C4-2B (cell line): ENCODE measurements at regions not wholly inside any gene's neighbourhood (a gene's known extent, or its start where the extent isn't known, plus 50 kb on each side); places are given as distances from the start of the nearest gene placed in this dataset.
A peak's percentile ranks its signal among the peaks of the same experiment; 100 is the strongest.
"Not testable (repeated sequence)": the region's sequence is repeated elsewhere in the genome, so short reads cannot be mapped to it uniquely, and the experiment has no call there.

Experiments used
- H3K27ac ChIP-seq: fragments of 450-650 bp; 2 replicates; pipeline ENCODE4 v1.5.1; 2017
- ZFX ChIP-seq: fragments of 450-650 bp; IDR thresholded peaks from 2 replicates; pipeline ENCODE4 v1.6.1; 2017
- TF ChIP-seq, protein P1 (sequence below): fragments of 450-650 bp; conservative IDR thresholded peaks from 2 replicates; pipeline ENCODE4 v1.5.1; 2017; ENCODE audit warnings: mild to moderate bottlenecking

GRCh38 chr3:26920646-26921478 is 298.3 kb downstream of the LRRC3B start:
- TF ChIP-seq, protein P1, sequence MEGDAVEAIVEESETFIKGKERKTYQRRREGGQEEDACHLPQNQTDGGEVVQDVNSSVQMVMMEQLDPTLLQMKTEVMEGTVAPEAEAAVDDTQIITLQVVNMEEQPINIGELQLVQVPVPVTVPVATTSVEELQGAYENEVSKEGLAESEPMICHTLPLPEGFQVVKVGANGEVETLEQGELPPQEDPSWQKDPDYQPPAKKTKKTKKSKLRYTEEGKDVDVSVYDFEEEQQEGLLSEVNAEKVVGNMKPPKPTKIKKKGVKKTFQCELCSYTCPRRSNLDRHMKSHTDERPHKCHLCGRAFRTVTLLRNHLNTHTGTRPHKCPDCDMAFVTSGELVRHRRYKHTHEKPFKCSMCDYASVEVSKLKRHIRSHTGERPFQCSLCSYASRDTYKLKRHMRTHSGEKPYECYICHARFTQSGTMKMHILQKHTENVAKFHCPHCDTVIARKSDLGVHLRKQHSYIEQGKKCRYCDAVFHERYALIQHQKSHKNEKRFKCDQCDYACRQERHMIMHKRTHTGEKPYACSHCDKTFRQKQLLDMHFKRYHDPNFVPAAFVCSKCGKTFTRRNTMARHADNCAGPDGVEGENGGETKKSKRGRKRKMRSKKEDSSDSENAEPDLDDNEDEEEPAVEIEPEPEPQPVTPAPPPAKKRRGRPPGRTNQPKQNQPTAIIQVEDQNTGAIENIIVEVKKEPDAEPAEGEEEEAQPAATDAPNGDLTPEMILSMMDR = no peak
- H3K27ac ChIP-seq = no peak overlapping the region

- no peak overlapping the region for H3K27ac ChIP-seq
- TF ChIP-seq, protein P1 = no peak
- TF ChIP-seq ZFX = no peak
Observed at GRCh38 chr3:26931896-26932295, 309.3 kb downstream of the LRRC3B start.

- TF ChIP-seq ZFX = no peak
- TF ChIP-seq, protein P1 = no peak
- H3K27ac ChIP-seq = no peak overlapping the region
Observed at GRCh38 chr3:26932752-26933151, 310.2 kb downstream of the LRRC3B start.

- H3K27ac ChIP-seq = not testable (repeated sequence)
Observed at GRCh38 chr3:26945480-26945879, 322.9 kb downstream of the LRRC3B start.

DNA sequence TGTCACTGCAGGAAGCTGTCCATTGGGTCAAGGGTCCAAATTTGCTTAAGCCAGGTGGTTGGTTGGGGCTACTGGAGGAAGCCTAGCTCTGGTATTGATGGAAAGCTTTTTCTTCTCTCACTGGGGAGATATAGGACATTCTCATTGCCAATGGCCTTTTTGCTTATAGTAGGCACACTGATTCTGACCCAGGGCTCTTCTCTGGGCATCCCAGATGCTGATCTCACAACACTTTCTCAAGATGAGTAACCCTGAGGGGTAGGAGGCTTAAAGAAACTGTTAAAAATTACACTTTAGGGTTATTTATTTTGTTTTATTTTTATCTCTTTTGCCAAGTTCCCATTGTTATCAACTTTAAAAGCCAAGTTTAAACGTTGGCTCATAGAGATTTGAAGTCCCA is 337.8 kb downstream of the LRRC3B start:
- no peak for TF ChIP-seq ZFX
- TF ChIP-seq, protein P1 = no peak

GRCh38 chr3:26962492-26963360 is 340.2 kb downstream of the LRRC3B start:
- TF ChIP-seq ZFX = no peak
- TF ChIP-seq, protein P1 = no peak
- no peak overlapping the region for H3K27ac ChIP-seq

More for the DNA sequence above, 337.8 kb downstream of the LRRC3B start:
- no peak overlapping the region for H3K27ac ChIP-seq

GRCh38 chr3:26963361-26963743 is 340.8 kb downstream of the LRRC3B start:
- H3K27ac ChIP-seq = no peak overlapping the region
- TF ChIP-seq, protein P1 = peak; percentile 61
- no peak for TF ChIP-seq ZFX
